Stimulated activated CD4-positive, alpha-beta T cell treated with anti-CD3 and anti-CD28 coated beads, Interleukin-12 subunit alpha, Interleukin-12 subunit beta, amount 100 ng/mL, for 24 hours (primary cell): ENCODE measurements at regions not wholly inside any gene's neighbourhood (a gene's known extent, or its start where the extent isn't known, plus 50 kb on each side); places are given as distances from the start of the nearest gene placed in this dataset.

Source experiments
- DNase-seq, 2 experiments: peaks; one replicate each; pipeline ENCODE4 v3.0.0-alpha.2; 2020; ENCODE audit warnings: low read depth in 2 of 2

GRCh38 chr17:70791748-70792443, 622.6 kb downstream of the KCNJ2 start:
- no peak for DNase-seq

GRCh38 chr17:70794738-70795137, 625.4 kb downstream of the KCNJ2 start:
- no peak for DNase-seq

- no peak for DNase-seq
Measured at GRCh38 chr17:70795620-70796019, 626.3 kb downstream of the KCNJ2 start.

- no peak for DNase-seq
Measured at GRCh38 chr17:70796757-70797156, 627.4 kb downstream of the KCNJ2 start.

GRCh38 chr17:70797166-70797565, 627.8 kb downstream of the KCNJ2 start:
- no peak for DNase-seq

GRCh38 chr17:70804161-70804560, 634.8 kb downstream of the KCNJ2 start:
- no peak for DNase-seq

- no peak for DNase-seq
Measured at GRCh38 chr17:70808596-70808995, 639.3 kb downstream of the KCNJ2 start.

- no peak for DNase-seq
Measured at GRCh38 chr17:70810609-70811008, 641.3 kb downstream of the KCNJ2 start.

GRCh38 chr17:70813355-70813930, 644.1 kb downstream of the KCNJ2 start:
- no peak for DNase-seq

GRCh38 chr17:70819183-70819582, 649.9 kb downstream of the KCNJ2 start:
- DNase-seq, result no peak

GRCh38 chr17:70820276-70820675, 650.9 kb downstream of the KCNJ2 start:
- DNase-seq, result no peak

- no peak for DNase-seq
Measured at GRCh38 chr17:70825321-70826125, 656.2 kb downstream of the KCNJ2 start.

- DNase-seq, result no peak
Measured at GRCh38 chr17:70829876-70830275, 660.5 kb downstream of the KCNJ2 start.

- DNase-seq, result no peak
Measured at GRCh38 chr17:70834039-70834438, 664.7 kb downstream of the KCNJ2 start.

GRCh38 chr17:70848785-70849184, 679.5 kb downstream of the KCNJ2 start:
- DNase-seq, result no peak

GRCh38 chr17:70855401-70856054, 686.2 kb downstream of the KCNJ2 start:
- DNase-seq, result no peak

GRCh38 chr17:70857351-70857750, 688.0 kb downstream of the KCNJ2 start:
- no peak for DNase-seq

GRCh38 chr17:70859829-70860228, 690.5 kb downstream of the KCNJ2 start:
- DNase-seq, result no peak

- no peak for DNase-seq
Measured at GRCh38 chr17:70862295-70862694, 693.0 kb downstream of the KCNJ2 start.

GRCh38 chr17:70863436-70864248, 694.3 kb downstream of the KCNJ2 start:
- no peak for DNase-seq

- no peak for DNase-seq
Measured at GRCh38 chr17:70865993-70866804, 696.9 kb downstream of the KCNJ2 start.
